ENCODE measurements at regions not wholly inside any gene's neighbourhood (a gene's known extent, or its start where the extent isn't known, plus 50 kb on each side); places are given as distances from the start of the nearest gene placed in this dataset.

GRCh38 chr13:53124623-53125022, 96.0 kb downstream of the OLFM4 start:
- Mint-ChIP-seq H3K36me3 (ENCODE audit: low read depth) (no peaks in the 10 kb centered on the region), H3K4me3 (ENCODE audit: unreplicated experiment) (no peak overlapping the region), H3K9me3 (ENCODE audit: low read depth) (no peaks in the 10 kb centered on the region), H3K27me3 (ENCODE audit: low read depth) (no peaks in the 10 kb centered on the region), H3K27ac (ENCODE audit: unreplicated experiment) (no peak overlapping the region), H3K4me1 (ENCODE audit: low read depth) (no peaks in the 10 kb centered on the region)
- DNase-seq (ENCODE audit: low spot score), result no peak
- TF ChIP-seq, protein P1, sequence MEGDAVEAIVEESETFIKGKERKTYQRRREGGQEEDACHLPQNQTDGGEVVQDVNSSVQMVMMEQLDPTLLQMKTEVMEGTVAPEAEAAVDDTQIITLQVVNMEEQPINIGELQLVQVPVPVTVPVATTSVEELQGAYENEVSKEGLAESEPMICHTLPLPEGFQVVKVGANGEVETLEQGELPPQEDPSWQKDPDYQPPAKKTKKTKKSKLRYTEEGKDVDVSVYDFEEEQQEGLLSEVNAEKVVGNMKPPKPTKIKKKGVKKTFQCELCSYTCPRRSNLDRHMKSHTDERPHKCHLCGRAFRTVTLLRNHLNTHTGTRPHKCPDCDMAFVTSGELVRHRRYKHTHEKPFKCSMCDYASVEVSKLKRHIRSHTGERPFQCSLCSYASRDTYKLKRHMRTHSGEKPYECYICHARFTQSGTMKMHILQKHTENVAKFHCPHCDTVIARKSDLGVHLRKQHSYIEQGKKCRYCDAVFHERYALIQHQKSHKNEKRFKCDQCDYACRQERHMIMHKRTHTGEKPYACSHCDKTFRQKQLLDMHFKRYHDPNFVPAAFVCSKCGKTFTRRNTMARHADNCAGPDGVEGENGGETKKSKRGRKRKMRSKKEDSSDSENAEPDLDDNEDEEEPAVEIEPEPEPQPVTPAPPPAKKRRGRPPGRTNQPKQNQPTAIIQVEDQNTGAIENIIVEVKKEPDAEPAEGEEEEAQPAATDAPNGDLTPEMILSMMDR (IDR thresholded peaks at IDR 0.05), result no peak

- H3K27ac Mint-ChIP-seq (ENCODE audit: unreplicated experiment), result no peak overlapping the region
- no peaks in the 10 kb centered on the region for H3K4me1 Mint-ChIP-seq (ENCODE audit: low read depth)
- no peaks in the 10 kb centered on the region for H3K27me3 Mint-ChIP-seq (ENCODE audit: low read depth)
- DNase-seq (ENCODE audit: low spot score), result no peak
- TF ChIP-seq, protein P1 (IDR thresholded peaks at IDR 0.05), result no peak
- no peaks in the 10 kb centered on the region for H3K36me3 Mint-ChIP-seq (ENCODE audit: low read depth)
- H3K9me3 Mint-ChIP-seq (ENCODE audit: low read depth), result no peaks in the 10 kb centered on the region
- H3K4me3 Mint-ChIP-seq (ENCODE audit: unreplicated experiment), result no peak overlapping the region
Observed at GRCh38 chr13:53126841-53127245, 98.2 kb downstream of the OLFM4 start.

- TF ChIP-seq, protein P1 (IDR thresholded peaks at IDR 0.05), result no peak
- Mint-ChIP-seq H3K27me3 (ENCODE audit: low read depth) (no peaks in the 10 kb centered on the region), H3K9me3 (ENCODE audit: low read depth) (no peaks in the 10 kb centered on the region), H3K36me3 (ENCODE audit: low read depth) (no peaks in the 10 kb centered on the region), H3K4me1 (ENCODE audit: low read depth) (no peaks in the 10 kb centered on the region), H3K27ac (ENCODE audit: unreplicated experiment) (no peak overlapping the region), H3K4me3 (ENCODE audit: unreplicated experiment) (no peak overlapping the region)
- no peak for DNase-seq (ENCODE audit: low spot score)
Observed at GRCh38 chr13:53127373-53127772, 98.8 kb downstream of the OLFM4 start.

DNA sequence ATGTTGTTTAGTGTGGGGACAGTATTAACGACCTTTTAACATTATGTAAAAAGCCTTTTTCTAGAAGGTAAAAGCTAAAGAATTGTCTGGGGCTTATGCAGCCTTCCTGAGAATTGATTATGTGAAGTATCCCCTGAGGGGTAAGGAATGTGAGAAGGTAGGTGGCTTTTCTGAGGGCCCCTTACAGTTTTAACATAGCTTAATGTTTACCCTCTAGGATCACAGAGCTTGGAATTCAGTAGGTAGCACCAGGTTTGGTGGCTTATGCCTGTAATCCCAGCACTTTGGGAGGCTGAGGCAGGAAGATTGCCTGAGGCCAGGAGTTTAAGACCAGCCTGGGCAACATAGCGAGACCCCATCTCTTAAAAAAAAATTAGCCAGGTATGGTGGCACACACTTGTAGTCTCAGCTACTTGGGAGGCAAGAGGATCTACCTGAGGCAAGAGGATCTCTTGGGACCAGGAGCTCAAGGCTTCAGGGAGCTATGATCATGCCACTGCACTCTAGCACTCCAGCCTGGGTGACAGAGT, 101.3 kb downstream of the OLFM4 start:
- H3K36me3 Mint-ChIP-seq (ENCODE audit: low read depth), result no peaks in the 10 kb centered on the region
- H3K9me3 Mint-ChIP-seq (ENCODE audit: low read depth), result no peaks in the 10 kb centered on the region
- H3K4me3 Mint-ChIP-seq (ENCODE audit: unreplicated experiment), result no peak overlapping the region
- no peak for DNase-seq (ENCODE audit: low spot score)
- no peaks in the 10 kb centered on the region for H3K27me3 Mint-ChIP-seq (ENCODE audit: low read depth)
- H3K27ac Mint-ChIP-seq (ENCODE audit: unreplicated experiment), result no peak overlapping the region
- TF ChIP-seq, protein P1 (IDR thresholded peaks at IDR 0.05), result no peak
- no peaks in the 10 kb centered on the region for H3K4me1 Mint-ChIP-seq (ENCODE audit: low read depth)

- Mint-ChIP-seq H3K27me3 (ENCODE audit: low read depth) (no peaks in the 10 kb centered on the region), H3K36me3 (ENCODE audit: low read depth) (no peaks in the 10 kb centered on the region), H3K9me3 (ENCODE audit: low read depth) (no peaks in the 10 kb centered on the region), H3K4me3 (ENCODE audit: unreplicated experiment) (no peak overlapping the region), H3K4me1 (ENCODE audit: low read depth) (no peaks in the 10 kb centered on the region), H3K27ac (ENCODE audit: unreplicated experiment) (no peak overlapping the region)
- DNase-seq (ENCODE audit: low spot score), result no peak
- TF ChIP-seq, protein P1 (IDR thresholded peaks at IDR 0.05), result no peak
Observed at GRCh38 chr13:53131361-53131760, 102.7 kb downstream of the OLFM4 start.

Measured in chondrocyte (in vitro differentiated cells).